AG04449 (cell line): ENCODE measurements at regions not wholly inside any gene's neighbourhood (a gene's known extent, or its start where the extent isn't known, plus 50 kb on each side); places are given as distances from the start of the nearest gene placed in this dataset.

Experiments
- CTCF ChIA-PET: fragments of 350-600 bp; formaldehyde crosslinking; extraction: SDS; loops from one replicate; lab custom pipeline; 2021; ENCODE audit warnings: antibody characterized with exemption; lab: Yijun Ruan, JAX
- POLR2A ChIA-PET: fragments of 400-600, 350-600 bp; formaldehyde crosslinking; extraction: SDS; loops from one replicate; lab custom pipeline; 2020; ENCODE audit warnings: antibody characterized with exemption, inconsistent platforms; lab: Yijun Ruan, JAX
- DNase-seq: peaks from one replicate; pipeline ENCODE4 v3.0.0-alpha.2; 2010; ENCODE audit warnings: low read depth, low spot score
- H3K4me3 ChIP-seq: 2 replicates; pipeline ENCODE4 v1.5.1; 2011; ENCODE audit warnings: low read depth, mild to moderate bottlenecking, control low read depth, low read length
- TF ChIP-seq, protein P1 (sequence below): IDR thresholded peaks from one replicate; pipeline ENCODE4 v1.5.1; 2011; ENCODE audit warnings: mild to moderate bottlenecking, moderate library complexity, low read length, control low read depth, inconsistent platforms; ENCODE audit not compliant: insufficient read depth; ENCODE audit errors: missing control alignments

DNA sequence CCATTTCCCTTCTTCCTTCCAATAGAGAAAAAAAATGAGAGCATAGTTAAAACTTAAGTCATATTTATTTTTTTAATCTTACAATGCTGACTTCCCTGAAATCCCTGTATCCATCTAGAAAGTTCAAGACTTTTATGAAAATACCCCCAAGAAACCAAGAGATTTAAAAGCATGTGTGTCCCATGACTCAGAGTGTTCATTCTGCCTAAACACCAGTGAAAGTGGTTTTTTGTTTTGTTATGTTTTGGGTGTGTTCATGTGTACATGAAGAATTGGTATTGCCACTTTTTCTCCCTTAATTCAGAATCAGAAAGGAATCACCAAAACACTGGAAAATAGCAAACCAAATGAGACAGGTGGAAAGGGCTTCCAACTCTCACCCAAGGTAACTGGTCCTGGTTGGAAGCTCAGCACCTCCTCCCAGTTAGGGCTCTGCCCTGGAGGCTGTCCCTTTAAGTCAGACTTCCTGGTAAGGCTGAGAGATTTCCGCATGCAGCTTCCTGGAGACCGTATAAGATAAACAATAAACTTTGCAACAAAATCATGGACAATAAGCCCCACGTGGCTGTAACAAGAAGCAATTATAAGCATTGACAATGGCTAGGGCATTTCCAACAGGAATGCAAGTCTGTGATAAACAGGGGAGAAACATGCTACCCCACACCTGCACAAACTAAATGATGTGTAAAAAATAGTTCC lies 121.9 kb upstream of the ARHGEF3 start:
- POLR2A ChIA-PET = no interaction called here

DNA sequence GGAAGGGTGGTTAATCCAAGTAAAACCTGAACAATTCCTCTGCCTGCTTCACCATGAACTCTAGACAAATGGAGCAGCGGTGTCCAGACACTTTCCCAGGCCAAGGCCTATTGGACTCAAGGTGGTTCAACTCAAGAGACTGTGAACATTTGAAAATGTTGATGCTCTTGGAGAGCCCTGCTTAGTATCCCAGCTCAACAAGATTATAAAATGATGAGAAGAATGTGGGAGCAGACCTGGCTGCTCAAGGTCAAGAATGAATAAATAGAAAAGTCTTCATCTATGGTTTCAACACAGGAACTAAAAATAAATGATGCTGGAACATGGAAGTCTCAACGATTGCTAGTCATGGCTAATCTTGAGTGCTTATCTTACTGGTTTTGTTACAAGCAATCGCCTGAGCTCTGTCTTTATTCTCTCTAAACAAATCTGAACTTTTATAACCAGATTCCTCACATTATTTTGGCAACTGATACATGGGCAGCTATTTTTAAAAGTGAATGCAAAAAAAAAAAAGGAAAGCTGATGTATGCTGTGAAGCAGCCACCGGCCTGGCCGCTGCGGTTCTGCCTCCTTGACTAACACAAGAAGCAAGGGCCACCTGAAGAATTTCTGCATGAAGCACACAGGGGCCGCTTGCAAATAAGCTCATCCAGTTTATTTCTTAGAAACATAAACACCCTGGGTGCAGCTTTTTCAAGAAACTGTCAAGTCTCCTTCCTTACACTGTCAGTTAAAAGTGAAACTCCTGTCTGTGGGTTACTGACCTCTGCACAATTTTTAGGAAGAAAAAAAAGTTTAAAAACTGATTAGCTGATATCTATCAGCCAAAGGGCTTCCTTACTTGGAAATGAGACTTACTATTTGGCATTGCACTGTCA lies 120.1 kb upstream of the ARHGEF3 start:
- no peak overlapping the region for H3K4me3 ChIP-seq
- DNase-seq = no peak
- TF ChIP-seq, protein P1, sequence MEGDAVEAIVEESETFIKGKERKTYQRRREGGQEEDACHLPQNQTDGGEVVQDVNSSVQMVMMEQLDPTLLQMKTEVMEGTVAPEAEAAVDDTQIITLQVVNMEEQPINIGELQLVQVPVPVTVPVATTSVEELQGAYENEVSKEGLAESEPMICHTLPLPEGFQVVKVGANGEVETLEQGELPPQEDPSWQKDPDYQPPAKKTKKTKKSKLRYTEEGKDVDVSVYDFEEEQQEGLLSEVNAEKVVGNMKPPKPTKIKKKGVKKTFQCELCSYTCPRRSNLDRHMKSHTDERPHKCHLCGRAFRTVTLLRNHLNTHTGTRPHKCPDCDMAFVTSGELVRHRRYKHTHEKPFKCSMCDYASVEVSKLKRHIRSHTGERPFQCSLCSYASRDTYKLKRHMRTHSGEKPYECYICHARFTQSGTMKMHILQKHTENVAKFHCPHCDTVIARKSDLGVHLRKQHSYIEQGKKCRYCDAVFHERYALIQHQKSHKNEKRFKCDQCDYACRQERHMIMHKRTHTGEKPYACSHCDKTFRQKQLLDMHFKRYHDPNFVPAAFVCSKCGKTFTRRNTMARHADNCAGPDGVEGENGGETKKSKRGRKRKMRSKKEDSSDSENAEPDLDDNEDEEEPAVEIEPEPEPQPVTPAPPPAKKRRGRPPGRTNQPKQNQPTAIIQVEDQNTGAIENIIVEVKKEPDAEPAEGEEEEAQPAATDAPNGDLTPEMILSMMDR = no peak
- ChIA-PET POLR2A (no interaction called here), CTCF (interaction anchor here (1.2 kb wide), 1 partner anchor 67 kb away, joined by 3 read pairs; no protein-coding TSS in a partner anchor)

More for the DNA sequence above, 121.9 kb upstream of the ARHGEF3 start:
- TF ChIP-seq, protein P1 = no peak
- no peak overlapping the region for H3K4me3 ChIP-seq
- CTCF ChIA-PET = no interaction called here
- no peak for DNase-seq

DNA sequence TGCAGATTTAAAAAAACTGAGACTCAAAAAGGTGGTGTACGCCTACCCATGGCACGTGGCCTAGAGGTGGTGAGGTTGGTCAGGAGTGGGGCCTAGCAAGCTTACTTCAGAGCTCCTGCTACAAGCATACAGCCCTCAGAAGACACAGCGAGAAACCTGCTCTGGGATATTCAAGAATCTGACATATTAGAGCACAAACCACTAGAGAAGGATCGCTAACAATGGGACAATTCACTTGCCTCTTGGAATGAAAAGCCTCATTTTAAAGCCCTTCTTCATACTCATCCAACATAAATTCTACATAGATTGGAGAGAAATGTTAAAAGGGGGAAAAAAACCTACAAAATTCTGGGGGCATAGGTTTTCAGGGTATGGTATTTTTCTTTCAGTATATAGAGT lies 118.0 kb upstream of the ARHGEF3 start:
- CTCF ChIA-PET = no interaction called here
- no peak for DNase-seq
- TF ChIP-seq, protein P1 = no peak
- POLR2A ChIA-PET = no interaction called here
- no peak overlapping the region for H3K4me3 ChIP-seq

DNA sequence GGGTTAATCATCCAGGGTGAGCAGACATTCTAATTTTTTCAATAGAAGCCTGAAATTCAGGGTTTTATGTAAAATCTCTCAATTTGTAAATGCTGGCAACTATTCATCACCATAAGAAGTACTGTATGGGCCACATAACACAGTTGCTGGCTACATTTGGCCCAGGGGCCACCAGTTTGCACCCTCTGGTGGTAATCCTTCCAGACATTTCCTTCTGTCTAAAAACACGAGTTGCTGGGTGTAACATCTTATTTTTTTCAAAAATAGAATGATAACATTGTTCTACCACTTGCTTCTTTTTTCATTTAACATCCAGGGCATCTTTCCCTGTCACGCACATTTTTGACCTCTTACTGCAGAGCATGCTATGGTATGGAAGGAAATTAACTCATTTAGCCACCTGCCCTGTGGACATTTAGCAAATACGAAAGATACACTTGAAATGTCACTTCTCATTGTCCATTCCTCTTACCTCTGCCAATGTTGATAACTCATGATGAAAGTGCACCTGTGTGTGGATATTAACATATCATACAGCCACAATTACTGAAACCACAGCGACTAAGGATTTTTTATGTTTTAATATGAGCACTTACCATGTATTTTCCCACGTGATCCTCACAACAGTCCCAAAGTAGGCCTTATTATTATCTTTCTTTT lies 117.5 kb upstream of the ARHGEF3 start:
- ChIA-PET CTCF (no interaction called here), POLR2A (no interaction called here)
- no peak overlapping the region for H3K4me3 ChIP-seq
- DNase-seq = no peak
- TF ChIP-seq, protein P1 = no peak

DNA sequence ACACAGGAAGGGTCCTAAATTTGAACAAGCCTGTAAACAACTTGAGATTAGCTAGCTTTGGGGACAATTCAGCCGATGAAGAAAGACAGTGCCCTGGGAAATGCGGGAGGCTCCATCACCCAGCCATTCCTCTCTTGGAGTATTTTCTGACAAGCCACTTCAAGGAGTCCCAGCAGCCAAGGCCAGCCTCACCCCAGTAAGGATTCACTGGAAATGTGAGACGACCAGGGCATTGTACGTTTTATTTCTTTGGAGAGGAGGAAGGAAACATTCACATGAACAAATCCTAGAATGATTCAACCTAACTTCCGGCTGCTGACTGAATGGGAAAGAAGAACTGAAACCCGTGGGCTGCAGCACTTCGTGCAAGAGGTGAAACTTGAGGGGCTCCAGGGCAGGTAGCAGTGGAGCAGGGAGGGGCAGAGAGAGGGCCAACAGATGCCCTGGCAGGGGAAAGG lies 116.4 kb upstream of the ARHGEF3 start:
- CTCF ChIA-PET = no interaction called here
- TF ChIP-seq, protein P1 = no peak
- DNase-seq = no peak
- POLR2A ChIA-PET = no interaction called here
- no peak overlapping the region for H3K4me3 ChIP-seq
